ENCODE measurements at regions not wholly inside any gene's neighbourhood (a gene's known extent, or its start where the extent isn't known, plus 50 kb on each side); places are given as distances from the start of the nearest gene placed in this dataset.

DNA sequence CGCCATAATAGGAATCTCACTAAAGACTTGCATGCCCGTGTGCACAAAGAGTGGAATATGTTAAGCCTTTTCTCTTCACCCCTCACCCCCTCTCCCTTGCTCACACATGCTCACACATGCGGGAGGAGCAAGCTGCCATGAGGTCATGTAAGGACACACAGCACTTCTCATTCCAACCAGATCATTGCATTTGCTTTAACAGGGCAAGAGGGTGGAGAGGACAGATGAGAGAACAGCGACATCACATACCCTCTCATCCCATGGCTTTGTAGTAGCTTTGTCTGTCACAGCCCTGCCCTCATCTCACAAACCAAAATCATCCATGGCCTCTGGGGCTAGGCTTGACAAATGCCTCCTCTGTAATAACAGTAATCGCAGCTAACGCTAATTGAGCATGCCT lies 145.6 kb upstream of the FRY start:
- no peak overlapping the region for H3K14ac ChIP-seq (ENCODE audit: insufficient read depth, low read length)
- no peak overlapping the region for H2AFZ ChIP-seq (ENCODE audit: low read length)
- H2BK20ac ChIP-seq (ENCODE audit: low read depth, low read length, poor library complexity, severe bottlenecking): no peak overlapping the region
- H3K9ac ChIP-seq (ENCODE audit: extremely low read depth, insufficient read length, low read length): no peak overlapping the region
- H3K9me3 ChIP-seq (ENCODE audit: control insufficient read depth, low read depth, low read length): no peaks in the 10 kb centered on the region
- no peak overlapping the region for H4K91ac ChIP-seq (ENCODE audit: insufficient read length, low read depth, low read length)
- no peak overlapping the region for H3K27ac ChIP-seq (ENCODE audit: insufficient read length, low read depth, low read length)
- H3K79me2 ChIP-seq (ENCODE audit: insufficient read depth, low read length): no peaks in the 10 kb centered on the region
- H3K18ac ChIP-seq (ENCODE audit: insufficient read length, low read depth, low read length): no peak overlapping the region
- no peak overlapping the region for H4K8ac ChIP-seq (replicated peaks; ENCODE audit: insufficient read length, low read depth, low read length)
- no peak for DNase-seq
- Mint-ChIP-seq H3K27me3 (ENCODE audit: low read depth) (no peaks in the 10 kb centered on the region), H3K4me3 (no peak overlapping the region), H3K36me3 (ENCODE audit: insufficient read depth in 1 of 3, low read depth in 3 of 3) (no peaks in the 10 kb centered on the region), H3K27ac (no peak overlapping the region), H3K9me3 (no peaks in the 10 kb centered on the region), H3K4me1 (peaks cover 6 to 10% of the 10 kb centered on the region in 2 experiments)
- H3K4ac ChIP-seq (ENCODE audit: low read depth, low read length): no peak overlapping the region
- H4K5ac ChIP-seq (ENCODE audit: insufficient read length, low read depth, low read length): no peak overlapping the region
- H3K79me1 ChIP-seq (ENCODE audit: insufficient read depth, low read depth, low read length, poor library complexity, severe bottlenecking): no peaks in the 10 kb centered on the region
- H3K4me2 ChIP-seq (ENCODE audit: insufficient read depth, insufficient read length, low read length): no peak overlapping the region
- H3K56ac ChIP-seq (ENCODE audit: insufficient read length, low read depth, low read length): no peak overlapping the region
- no CpG with 5 or more reads among the region's 6 CpGs for WGBS (ENCODE audit: extremely low coverage, insufficient read length, low lambda C conversion rate)
- H2AK5ac ChIP-seq (ENCODE audit: insufficient read length, low read length): no peak overlapping the region
- H2BK12ac ChIP-seq (ENCODE audit: insufficient read length, low read depth, low read length): no peak overlapping the region
- no peak overlapping the region for H3K23ac ChIP-seq (ENCODE audit: insufficient read length, low read depth, low read length)
- H4K20me1 ChIP-seq (ENCODE audit: control insufficient read depth, insufficient read depth, insufficient read length): no peaks in the 10 kb centered on the region
- no peak overlapping the region for H3T11ph ChIP-seq (ENCODE audit: low read length)
- TF ChIP-seq, protein P1, sequence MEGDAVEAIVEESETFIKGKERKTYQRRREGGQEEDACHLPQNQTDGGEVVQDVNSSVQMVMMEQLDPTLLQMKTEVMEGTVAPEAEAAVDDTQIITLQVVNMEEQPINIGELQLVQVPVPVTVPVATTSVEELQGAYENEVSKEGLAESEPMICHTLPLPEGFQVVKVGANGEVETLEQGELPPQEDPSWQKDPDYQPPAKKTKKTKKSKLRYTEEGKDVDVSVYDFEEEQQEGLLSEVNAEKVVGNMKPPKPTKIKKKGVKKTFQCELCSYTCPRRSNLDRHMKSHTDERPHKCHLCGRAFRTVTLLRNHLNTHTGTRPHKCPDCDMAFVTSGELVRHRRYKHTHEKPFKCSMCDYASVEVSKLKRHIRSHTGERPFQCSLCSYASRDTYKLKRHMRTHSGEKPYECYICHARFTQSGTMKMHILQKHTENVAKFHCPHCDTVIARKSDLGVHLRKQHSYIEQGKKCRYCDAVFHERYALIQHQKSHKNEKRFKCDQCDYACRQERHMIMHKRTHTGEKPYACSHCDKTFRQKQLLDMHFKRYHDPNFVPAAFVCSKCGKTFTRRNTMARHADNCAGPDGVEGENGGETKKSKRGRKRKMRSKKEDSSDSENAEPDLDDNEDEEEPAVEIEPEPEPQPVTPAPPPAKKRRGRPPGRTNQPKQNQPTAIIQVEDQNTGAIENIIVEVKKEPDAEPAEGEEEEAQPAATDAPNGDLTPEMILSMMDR (conservative IDR thresholded peaks at IDR 0.05): no peak
- H2BK5ac ChIP-seq (ENCODE audit: insufficient read length, low read length): no peak overlapping the region
- H3K23me2 ChIP-seq (ENCODE audit: insufficient read length, low read depth, low read length, poor library complexity, severe bottlenecking): no peaks in the 10 kb centered on the region
- no peaks in the 10 kb centered on the region for H3K4me1 ChIP-seq (ENCODE audit: insufficient read depth, low read length)
- no peaks in the 10 kb centered on the region for H3K27me3 ChIP-seq (ENCODE audit: insufficient read depth, low read length)
- no peak overlapping the region for H2BK15ac ChIP-seq (ENCODE audit: low read depth, low read length)
- H2BK120ac ChIP-seq (ENCODE audit: low read depth, low read length, poor library complexity, severe bottlenecking): no peak overlapping the region
